GM12864 (cell line): ENCODE measurements at regions not wholly inside any gene's neighbourhood (a gene's known extent, or its start where the extent isn't known, plus 50 kb on each side); places are given as distances from the start of the nearest gene placed in this dataset.
"Not testable (repeated sequence)": the region's sequence is repeated elsewhere in the genome, so short reads cannot be mapped to it uniquely, and the experiment has no call there.

Experiments used
- DNase-seq: peaks from one replicate; pipeline ENCODE4 v3.0.0-alpha.2; 2011; ENCODE audit warnings: low read depth
- H3K4me3 ChIP-seq: 2 replicates; pipeline ENCODE4 v1.5.1; 2011; ENCODE audit warnings: mild to moderate bottlenecking, low read depth, low read length, control low read depth
- CTCF ChIP-seq: IDR thresholded peaks from 2 replicates; pipeline ENCODE4 v1.5.1; 2011; ENCODE audit warnings: low read depth, mild to moderate bottlenecking, moderate library complexity, low read length, control low read depth, inconsistent platforms; ENCODE audit errors: missing control alignments

- DNase-seq, result no peak
- no peak overlapping the region for H3K4me3 ChIP-seq
- TF ChIP-seq CTCF, result no peak
Observed at GRCh38 chr11:93032580-93032979, 63.1 kb downstream of the MTNR1B start.

GRCh38 chr11:93033093-93033492, 63.6 kb downstream of the MTNR1B start:
- no peak for TF ChIP-seq CTCF
- no peak for DNase-seq
- no peak overlapping the region for H3K4me3 ChIP-seq

GRCh38 chr11:93034031-93034722, 64.7 kb downstream of the MTNR1B start:
- no peak overlapping the region for H3K4me3 ChIP-seq
- no peak for TF ChIP-seq CTCF
- DNase-seq, result no peak

- no peak for DNase-seq
- TF ChIP-seq CTCF, result no peak
- H3K4me3 ChIP-seq, result no peak overlapping the region
Observed at GRCh38 chr11:93034723-93035039, 65.2 kb downstream of the MTNR1B start.

GRCh38 chr11:93038521-93038920, 69.1 kb downstream of the MTNR1B start:
- H3K4me3 ChIP-seq, result no peak overlapping the region
- no peak for DNase-seq
- no peak for TF ChIP-seq CTCF

- no peak for DNase-seq
- no peak for TF ChIP-seq CTCF
- no peak overlapping the region for H3K4me3 ChIP-seq
Observed at GRCh38 chr11:93039531-93040240, 70.2 kb downstream of the MTNR1B start.

GRCh38 chr11:93041682-93042081, 72.2 kb downstream of the MTNR1B start:
- no peak for TF ChIP-seq CTCF
- no peak overlapping the region for H3K4me3 ChIP-seq
- DNase-seq, result no peak

- DNase-seq, H3K4me3 ChIP-seq: not testable (repeated sequence)
Observed at GRCh38 chr11:93043186-93043585, 73.7 kb downstream of the MTNR1B start.
